ENCODE measurements at regions not wholly inside any gene's neighbourhood (a gene's known extent, or its start where the extent isn't known, plus 50 kb on each side); places are given as distances from the start of the nearest gene placed in this dataset.

DNA sequence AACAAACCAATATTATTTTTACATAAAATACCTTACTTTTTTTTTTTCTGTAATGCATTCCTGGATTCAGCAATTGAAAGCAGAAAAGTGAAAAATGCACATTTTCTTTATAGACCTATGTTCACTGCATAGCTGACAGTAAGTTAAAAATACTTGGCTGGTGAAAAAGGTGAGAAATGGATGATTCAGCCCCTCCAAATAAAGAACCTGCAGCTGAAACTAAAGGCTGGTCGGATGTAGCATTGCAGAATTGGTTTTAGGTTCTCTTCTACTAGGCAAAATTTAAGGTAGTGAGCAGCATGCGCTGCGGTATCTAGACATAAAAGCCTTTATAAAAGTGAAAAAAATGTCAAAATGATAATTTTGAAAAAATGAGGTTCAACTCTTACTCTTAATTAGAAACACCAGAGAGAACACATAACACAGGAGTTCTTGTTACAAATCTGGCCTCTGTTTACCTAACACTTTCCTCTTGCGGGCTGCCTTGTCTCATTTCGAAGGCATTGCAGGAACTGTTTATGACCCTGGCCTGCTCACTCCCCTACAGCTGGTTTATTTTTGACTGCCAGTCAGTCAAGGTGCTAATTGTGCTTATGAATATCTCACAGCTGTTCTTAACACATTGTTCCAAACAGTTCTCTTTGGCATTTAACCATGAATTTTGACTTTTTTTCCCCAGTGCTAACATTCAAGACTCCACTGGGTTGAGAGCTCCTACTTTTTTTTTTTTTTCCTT, 455.4 kb upstream of the TBL1XR1 start:
- no peaks in the 10 kb centered on the region for H3F3A ChIP-seq (ENCODE audit: insufficient read depth, low read length, poor library complexity, severe bottlenecking)
- no peaks in the 10 kb centered on the region for H3K9me2 ChIP-seq (ENCODE audit: insufficient read depth, low read length)
- no peaks in the 10 kb centered on the region for H3K79me2 ChIP-seq (replicated peaks; ENCODE audit: insufficient read depth, low read length)
- TF ChIP-seq EP300 (conservative IDR thresholded peaks at IDR 0.05; ENCODE audit: poor library complexity, severe bottlenecking) (no peak), MXI1 (conservative IDR thresholded peaks at IDR 0.05; ENCODE audit: poor library complexity, severe bottlenecking) (no peak), SMC3 (conservative IDR thresholded peaks at IDR 0.05; ENCODE audit: poor library complexity) (no peak), RAD21 (conservative IDR thresholded peaks at IDR 0.05) (no peak), TAF1 (IDR thresholded peaks at IDR 0.05; ENCODE audit: low read depth) (no peak), EZH2 (IDR thresholded peaks at IDR 0.05; ENCODE audit: borderline replicate concordance, insufficient read depth, low read length, poor library complexity, severe bottlenecking) (no peak), POLR2AphosphoS5 (IDR thresholded peaks at IDR 0.05) (no peak), REST (IDR thresholded peaks at IDR 0.05; ENCODE audit: borderline replicate concordance) (no peak)
- TF ChIP-seq, protein P1, sequence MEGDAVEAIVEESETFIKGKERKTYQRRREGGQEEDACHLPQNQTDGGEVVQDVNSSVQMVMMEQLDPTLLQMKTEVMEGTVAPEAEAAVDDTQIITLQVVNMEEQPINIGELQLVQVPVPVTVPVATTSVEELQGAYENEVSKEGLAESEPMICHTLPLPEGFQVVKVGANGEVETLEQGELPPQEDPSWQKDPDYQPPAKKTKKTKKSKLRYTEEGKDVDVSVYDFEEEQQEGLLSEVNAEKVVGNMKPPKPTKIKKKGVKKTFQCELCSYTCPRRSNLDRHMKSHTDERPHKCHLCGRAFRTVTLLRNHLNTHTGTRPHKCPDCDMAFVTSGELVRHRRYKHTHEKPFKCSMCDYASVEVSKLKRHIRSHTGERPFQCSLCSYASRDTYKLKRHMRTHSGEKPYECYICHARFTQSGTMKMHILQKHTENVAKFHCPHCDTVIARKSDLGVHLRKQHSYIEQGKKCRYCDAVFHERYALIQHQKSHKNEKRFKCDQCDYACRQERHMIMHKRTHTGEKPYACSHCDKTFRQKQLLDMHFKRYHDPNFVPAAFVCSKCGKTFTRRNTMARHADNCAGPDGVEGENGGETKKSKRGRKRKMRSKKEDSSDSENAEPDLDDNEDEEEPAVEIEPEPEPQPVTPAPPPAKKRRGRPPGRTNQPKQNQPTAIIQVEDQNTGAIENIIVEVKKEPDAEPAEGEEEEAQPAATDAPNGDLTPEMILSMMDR (IDR thresholded peaks at IDR 0.05; ENCODE audit: poor library complexity, severe bottlenecking) = no peak
- no peaks in the 10 kb centered on the region for H3K9me3 ChIP-seq (ENCODE audit: low read length)
- no peak overlapping the region for H3K9ac ChIP-seq (ENCODE audit: low read length)
- H2AFZ ChIP-seq (ENCODE audit: low read depth, low read length) = no peak overlapping the region
- H3K36me3 ChIP-seq (ENCODE audit: insufficient read depth, low read length) = no peaks in the 10 kb centered on the region
- no peaks in the 10 kb centered on the region for H3K27me3 ChIP-seq (ENCODE audit: insufficient read depth, low read depth, low read length)
- no peaks in the 10 kb centered on the region for H4K20me1 ChIP-seq (ENCODE audit: insufficient read depth)
- no peak overlapping the region for H3K27ac ChIP-seq (ENCODE audit: low read length)
- no peak overlapping the region for H3K4me3 ChIP-seq (ENCODE audit: low read length)
- H3K4me2 ChIP-seq (ENCODE audit: low read length) = no peak overlapping the region

DNA sequence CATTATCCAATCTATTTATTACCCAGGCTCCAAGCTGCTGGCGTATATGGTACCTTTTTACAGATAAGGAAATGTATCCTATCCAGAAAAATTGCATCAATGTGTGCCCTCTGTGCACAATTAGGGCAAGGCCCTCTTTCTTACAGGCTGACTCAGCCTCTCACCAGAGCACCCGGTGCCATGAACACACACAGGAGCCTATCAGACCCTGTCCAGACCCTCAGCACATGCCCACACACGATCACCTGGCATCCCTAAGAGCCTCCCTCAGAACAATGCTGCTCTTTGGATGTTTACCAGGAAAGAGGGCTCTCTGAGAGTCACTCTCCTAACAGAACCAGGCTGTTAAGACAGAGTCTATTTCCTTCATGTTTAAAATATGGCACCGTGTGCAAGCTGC, 460.0 kb upstream of the TBL1XR1 start:
- TF ChIP-seq SMC3 (conservative IDR thresholded peaks at IDR 0.05; ENCODE audit: poor library complexity) = no peak
- TF ChIP-seq, protein P1 (IDR thresholded peaks at IDR 0.05; ENCODE audit: poor library complexity, severe bottlenecking) = no peak
- TF ChIP-seq MXI1 (conservative IDR thresholded peaks at IDR 0.05; ENCODE audit: poor library complexity, severe bottlenecking) = no peak
- no peak for TF ChIP-seq REST (IDR thresholded peaks at IDR 0.05; ENCODE audit: borderline replicate concordance)
- no peak for TF ChIP-seq RAD21 (conservative IDR thresholded peaks at IDR 0.05)
- TF ChIP-seq EZH2 (IDR thresholded peaks at IDR 0.05; ENCODE audit: borderline replicate concordance, insufficient read depth, low read length, poor library complexity, severe bottlenecking) = no peak
- TF ChIP-seq TAF1 (IDR thresholded peaks at IDR 0.05; ENCODE audit: low read depth) = no peak
- no peak for TF ChIP-seq POLR2AphosphoS5 (IDR thresholded peaks at IDR 0.05)
- TF ChIP-seq EP300 (conservative IDR thresholded peaks at IDR 0.05; ENCODE audit: poor library complexity, severe bottlenecking) = no peak

More for the DNA sequence above, 460.0 kb upstream of the TBL1XR1 start:
- Histone ChIP-seq H3K9me2 (ENCODE audit: insufficient read depth, low read length) (no peaks in the 10 kb centered on the region), H4K20me1 (ENCODE audit: insufficient read depth) (no peaks in the 10 kb centered on the region), H3K9ac (ENCODE audit: low read length) (no peak overlapping the region), H3K27ac (ENCODE audit: low read length) (no peak overlapping the region), H3K9me3 (ENCODE audit: low read length) (no peaks in the 10 kb centered on the region), H3K36me3 (ENCODE audit: insufficient read depth, low read length) (no peaks in the 10 kb centered on the region), H3F3A (ENCODE audit: insufficient read depth, low read length, poor library complexity, severe bottlenecking) (no peaks in the 10 kb centered on the region), H3K79me2 (replicated peaks; ENCODE audit: insufficient read depth, low read length) (no peaks in the 10 kb centered on the region), H3K27me3 (ENCODE audit: insufficient read depth, low read depth, low read length) (no peaks in the 10 kb centered on the region), H2AFZ (ENCODE audit: low read depth, low read length) (no peak overlapping the region), H3K4me2 (ENCODE audit: low read length) (no peak overlapping the region), H3K4me3 (ENCODE audit: low read length) (no peak overlapping the region)

All from neural cell (in vitro differentiated cells).